Sigmoid colon (tissue), 6 donors: ENCODE measurements at regions not wholly inside any gene's neighbourhood (a gene's known extent, or its start where the extent isn't known, plus 50 kb on each side); places are given as distances from the start of the nearest gene placed in this dataset.

Source experiments
- DNase-seq: peaks from one replicate; pipeline ENCODE4 v3.0.0-alpha.2; 2019
- H3K27ac ChIP-seq, 4 donors: fragments of 200-600 bp; sonication (generic); one replicate each; pipeline ENCODE4 v1.5.1; 2016 to 2019; ENCODE audit warnings: mild to moderate bottlenecking in 1 of 4
- H3K27me3 ChIP-seq, 3 donors: fragments of 200-600 bp; sonication (generic); one replicate each; pipeline ENCODE4 v1.5.1; 2019; ENCODE audit warnings: mild to moderate bottlenecking in 1 of 3
- H3K36me3 ChIP-seq, 4 donors: fragments of 200-600 bp; sonication (generic); one replicate each; pipeline ENCODE4 v1.5.1; 2016 to 2019
- H3K4me1 ChIP-seq, 4 donors: fragments of 200-600 bp; sonication (generic); one replicate each; pipeline ENCODE4 v1.5.1; 2017 to 2019
- H3K4me3 ChIP-seq, 4 donors: fragments of 200-600 bp; sonication (generic); one replicate each; pipeline ENCODE4 v1.5.1; 2017 to 2019; ENCODE audit warnings: mild to moderate bottlenecking in 2 of 4, moderate library complexity in 1 of 4
- H3K9me3 ChIP-seq, 4 donors: fragments of 200-600 bp in 3 of 4; sonication (generic) in 3 of 4; one replicate each; pipeline versions ENCODE4 v1.5.1 to v1.6.1; 2013 to 2019
- CTCF ChIP-seq, 4 experiments: fragments of 450-650 bp in 3 of 4; fragments of 200-600 bp in 1 of 4; IDR thresholded peaks; one replicate each; pipeline ENCODE4 v1.5.1; 2016 to 2019; ENCODE audit warnings: antibody characterized with exemption in 4 of 4, mild to moderate bottlenecking in 3 of 4, moderate library complexity in 2 of 4
- EP300 ChIP-seq, 4 donors: sonication (generic); formaldehyde crosslinking; IDR thresholded peaks; one replicate each; pipeline ENCODE4 v1.6.1; 2017; ENCODE audit warnings: antibody characterized with exemption in 4 of 4
- POLR2A ChIP-seq, 2 donors: fragments of 450-650 bp; IDR thresholded peaks; one replicate each; pipeline ENCODE4 v1.6.1; 2016; ENCODE audit warnings: antibody characterized with exemption in 2 of 2, mild to moderate bottlenecking in 2 of 2, moderate library complexity in 2 of 2
- POLR2AphosphoS5 ChIP-seq, 4 donors: sonication (generic); formaldehyde crosslinking; IDR thresholded peaks; one replicate each; pipeline ENCODE4 v1.6.1; 2017; ENCODE audit warnings: antibody characterized with exemption in 4 of 4
- WGBS, 2 donors: extraction: QIAGEN DNeasy Blood & Tissue Kit; methylation state at CpG; one replicate each; pipeline ENCODE4 v1.1.7; 2013; 5-methylcytosine and 5-hydroxymethylcytosine counted together
- intact Hi-C: fragments of 100-400 bp; cut with DNase I; formaldehyde crosslinking; loops from one replicate; pipeline ENCODE4 v1.15.1; 2023
- donor health status: healthy with polysubstance abuse.
- donor health status: healthy.

DNA sequence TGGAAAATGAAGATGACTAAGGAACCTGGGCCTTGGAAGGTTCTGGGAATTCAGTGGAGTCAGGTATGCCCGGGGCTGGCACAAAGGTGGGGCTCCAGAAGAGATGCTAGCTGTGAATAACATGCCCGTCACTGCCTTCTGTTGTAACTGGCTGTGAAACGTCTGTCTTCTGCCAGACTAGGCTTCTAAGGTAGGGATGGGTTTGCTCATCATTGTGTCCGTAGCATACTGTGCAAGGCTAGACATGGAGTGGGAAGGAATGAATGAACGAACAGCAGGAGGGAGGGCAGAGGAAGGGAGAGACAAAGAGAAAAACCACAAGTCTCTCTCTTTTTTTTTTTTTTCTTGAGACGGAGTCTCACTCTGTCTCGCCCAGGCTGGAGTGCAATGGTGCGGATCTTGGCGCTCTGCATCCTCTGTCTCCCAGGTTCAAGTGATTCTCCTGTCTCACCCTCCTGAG is 327.4 kb downstream of the MN1 start:
- no peak for DNase-seq
- Histone ChIP-seq H3K27me3 (no peaks in the 10 kb centered on the region), H3K9me3 (no peaks in the 10 kb centered on the region), H3K4me3 (no peak overlapping the region), H3K36me3 (no peaks in the 10 kb centered on the region), H3K27ac (no peak overlapping the region), H3K4me1 (peaks cover 0 to 11% (median 9%) of the 10 kb centered on the region in 4 donors)
- intact Hi-C loops: no loop called here
- 84 to 87% methylated on average over 9 of the region's 9 CpGs for WGBS, 2 donors
- TF ChIP-seq CTCF (IDR thresholded peaks at IDR 0.05): no peak
- no peak for TF ChIP-seq POLR2A (IDR thresholded peaks at IDR 0.05)
- TF ChIP-seq EP300 (IDR thresholded peaks at IDR 0.05): no peak
- no peak for TF ChIP-seq POLR2AphosphoS5 (IDR thresholded peaks at IDR 0.05)

GRCh38 chr22:27474711-27475547 is 326.6 kb downstream of the MN1 start:
- intact Hi-C loops: no loop called here
- Histone ChIP-seq H3K4me3 (no peak overlapping the region), H3K4me1 (peaks cover 0 to 11% (median 9%) of the 10 kb centered on the region in 4 donors), H3K9me3 (no peaks in the 10 kb centered on the region), H3K27ac (no peak overlapping the region), H3K36me3 (no peaks in the 10 kb centered on the region), H3K27me3 (no peaks in the 10 kb centered on the region)
- peak; percentile 79 for DNase-seq
- TF ChIP-seq CTCF (IDR thresholded peaks at IDR 0.05) (no peak), POLR2A (IDR thresholded peaks at IDR 0.05) (no peak), POLR2AphosphoS5 (IDR thresholded peaks at IDR 0.05) (no peak), EP300 (IDR thresholded peaks at IDR 0.05) (no peak)
- 24 to 48% methylated on average over 12 of the region's 12 CpGs for WGBS, 2 donors

- no peak for TF ChIP-seq CTCF (IDR thresholded peaks at IDR 0.05)
- TF ChIP-seq POLR2A (IDR thresholded peaks at IDR 0.05): no peak
- TF ChIP-seq POLR2AphosphoS5 (IDR thresholded peaks at IDR 0.05): no peak
- no peak for TF ChIP-seq EP300 (IDR thresholded peaks at IDR 0.05)
- 38 to 54% methylated on average over 3 of the region's 3 CpGs for WGBS, 2 donors
- Histone ChIP-seq H3K4me3 (no peak overlapping the region), H3K9me3 (no peaks in the 10 kb centered on the region), H3K27me3 (no peaks in the 10 kb centered on the region), H3K36me3 (no peaks in the 10 kb centered on the region), H3K4me1 (peaks cover 0 to 11% (median 9%) of the 10 kb centered on the region in 4 donors), H3K27ac (no peak overlapping the region)
- DNase-seq: no peak
- intact Hi-C loops: no loop called here
Observed at GRCh38 chr22:27475548-27475897, 326.0 kb downstream of the MN1 start.

GRCh38 chr22:27476318-27476717 is 325.2 kb downstream of the MN1 start:
- no peaks in the 10 kb centered on the region for H3K9me3 ChIP-seq
- H3K4me1 ChIP-seq: peaks cover 0 to 11% (median 9%) of the 10 kb centered on the region in 4 donors
- H3K4me3 ChIP-seq: no peak overlapping the region
- H3K27ac ChIP-seq: no peak overlapping the region
- intact Hi-C loops: no loop called here
- no peak for TF ChIP-seq POLR2AphosphoS5 (IDR thresholded peaks at IDR 0.05)
- TF ChIP-seq EP300 (IDR thresholded peaks at IDR 0.05): no peak
- TF ChIP-seq POLR2A (IDR thresholded peaks at IDR 0.05): no peak
- TF ChIP-seq CTCF (IDR thresholded peaks at IDR 0.05): no peak
- no peaks in the 10 kb centered on the region for H3K27me3 ChIP-seq
- 95% methylated on average over 11 of the region's 11 CpGs for WGBS, 2 donors
- no peaks in the 10 kb centered on the region for H3K36me3 ChIP-seq
- DNase-seq: no peak
